ENCODE measurements at regions not wholly inside any gene's neighbourhood (a gene's known extent, or its start where the extent isn't known, plus 50 kb on each side); places are given as distances from the start of the nearest gene placed in this dataset.

DNA sequence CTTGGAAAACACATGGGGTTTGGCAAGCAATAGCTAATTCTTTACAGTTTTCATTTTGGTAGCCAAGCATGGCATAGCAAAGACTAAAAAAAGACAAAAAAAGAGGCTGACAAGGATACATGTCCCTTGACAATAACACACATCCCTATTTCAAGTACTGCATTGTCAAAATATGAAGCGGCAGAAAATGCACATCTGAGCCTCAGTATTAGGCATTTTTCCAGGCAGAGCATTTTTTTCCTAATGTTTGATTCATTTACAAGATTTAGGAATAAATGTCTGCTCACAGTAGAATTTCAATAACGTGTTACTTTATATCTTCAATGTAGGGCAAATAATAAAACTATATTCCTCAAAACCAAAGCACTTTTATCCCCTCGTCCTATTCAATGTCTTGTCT, 216.3 kb upstream of the PCDH18 start:
- Histone ChIP-seq H3K79me2 (ENCODE audit: insufficient read depth) (no peaks in the 10 kb centered on the region), H3K27me3 (ENCODE audit: insufficient read depth) (no peaks in the 10 kb centered on the region), H3K36me3 (replicated peaks in 1 of 2; ENCODE audit: control insufficient read depth in 1 of 2, insufficient read depth in 2 of 2, low read length in 1 of 2) (no peaks in the 10 kb centered on the region), H4K20me1 (ENCODE audit: insufficient read depth) (no peaks in the 10 kb centered on the region), H2AFZ (ENCODE audit: low read depth) (0 out of 2 replicates have a peak overlapping the region, but pooled peaks have one; percentile 18), H3K4me2 (no peak overlapping the region), H3K9ac (no peak overlapping the region), H3K9me2 (no peaks in the 10 kb centered on the region), H3F3A (replicated peaks; ENCODE audit: insufficient read depth) (peaks cover 4% of the 10 kb centered on the region), H3K4me1 (ENCODE audit: control insufficient read depth in 1 of 2, insufficient read depth in 2 of 2, low read depth in 1 of 2, low read length in 1 of 2) (peaks cover 0 to 2% of the 10 kb centered on the region in 2 experiments; a peak in 2 of 4 replicates), H3K4me3 (ENCODE audit: low read depth in 2 of 2, low read length in 1 of 2) (no peak overlapping the region), H3K27ac (ENCODE audit: low read depth in 2 of 2, low read length in 1 of 2) (no peak overlapping the region; a peak in 1 of 4 replicates), H3K9me3 (no peaks in the 10 kb centered on the region)
- no peak for DNase-seq
- WGBS (ENCODE audit: low lambda C conversion rate), result 72% methylated on average over 3 of the region's 3 CpGs
- TF ChIP-seq, protein P1, sequence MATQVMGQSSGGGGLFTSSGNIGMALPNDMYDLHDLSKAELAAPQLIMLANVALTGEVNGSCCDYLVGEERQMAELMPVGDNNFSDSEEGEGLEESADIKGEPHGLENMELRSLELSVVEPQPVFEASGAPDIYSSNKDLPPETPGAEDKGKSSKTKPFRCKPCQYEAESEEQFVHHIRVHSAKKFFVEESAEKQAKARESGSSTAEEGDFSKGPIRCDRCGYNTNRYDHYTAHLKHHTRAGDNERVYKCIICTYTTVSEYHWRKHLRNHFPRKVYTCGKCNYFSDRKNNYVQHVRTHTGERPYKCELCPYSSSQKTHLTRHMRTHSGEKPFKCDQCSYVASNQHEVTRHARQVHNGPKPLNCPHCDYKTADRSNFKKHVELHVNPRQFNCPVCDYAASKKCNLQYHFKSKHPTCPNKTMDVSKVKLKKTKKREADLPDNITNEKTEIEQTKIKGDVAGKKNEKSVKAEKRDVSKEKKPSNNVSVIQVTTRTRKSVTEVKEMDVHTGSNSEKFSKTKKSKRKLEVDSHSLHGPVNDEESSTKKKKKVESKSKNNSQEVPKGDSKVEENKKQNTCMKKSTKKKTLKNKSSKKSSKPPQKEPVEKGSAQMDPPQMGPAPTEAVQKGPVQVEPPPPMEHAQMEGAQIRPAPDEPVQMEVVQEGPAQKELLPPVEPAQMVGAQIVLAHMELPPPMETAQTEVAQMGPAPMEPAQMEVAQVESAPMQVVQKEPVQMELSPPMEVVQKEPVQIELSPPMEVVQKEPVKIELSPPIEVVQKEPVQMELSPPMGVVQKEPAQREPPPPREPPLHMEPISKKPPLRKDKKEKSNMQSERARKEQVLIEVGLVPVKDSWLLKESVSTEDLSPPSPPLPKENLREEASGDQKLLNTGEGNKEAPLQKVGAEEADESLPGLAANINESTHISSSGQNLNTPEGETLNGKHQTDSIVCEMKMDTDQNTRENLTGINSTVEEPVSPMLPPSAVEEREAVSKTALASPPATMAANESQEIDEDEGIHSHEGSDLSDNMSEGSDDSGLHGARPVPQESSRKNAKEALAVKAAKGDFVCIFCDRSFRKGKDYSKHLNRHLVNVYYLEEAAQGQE (IDR thresholded peaks at IDR 0.05; ENCODE audit: low read depth, low read length), result no peak
- TF ChIP-seq CHD2 (IDR thresholded peaks at IDR 0.05; ENCODE audit: low read length, partially characterized antibody) (no peak), SMC3 (IDR thresholded peaks at IDR 0.05; ENCODE audit: low read depth, low read length) (no peak), TAF1 (IDR thresholded peaks at IDR 0.05; ENCODE audit: borderline replicate concordance, low read depth, low read length) (no peak), IRF3 (IDR thresholded peaks at IDR 0.05; ENCODE audit: low read depth, low read length) (no peak), FOXJ3 (CRISPR knock-in tag; IDR thresholded peaks at IDR 0.05) (no peak), RXRA (IDR thresholded peaks at IDR 0.05; ENCODE audit: borderline replicate concordance, low read depth) (no peak), TEAD4 (IDR thresholded peaks at IDR 0.05; ENCODE audit: borderline replicate concordance, insufficient read depth) (no peak), RAD21 (IDR thresholded peaks at IDR 0.05; ENCODE audit: low read length) (no peak), SIN3A (IDR thresholded peaks at IDR 0.05; ENCODE audit: borderline replicate concordance, low read depth, low read length) (no peak), NRF1 (IDR thresholded peaks at IDR 0.05; ENCODE audit: low read depth, low read length) (no peak), RFX5 (IDR thresholded peaks at IDR 0.05; ENCODE audit: low read length) (no peak), GABPA (IDR thresholded peaks at IDR 0.05; ENCODE audit: low read depth) (no peak), ZBTB33 (IDR thresholded peaks at IDR 0.05; ENCODE audit: borderline replicate concordance, low read depth) (no peak), ELF1 (IDR thresholded peaks at IDR 0.05) (no peak), MEF2A (IDR thresholded peaks at IDR 0.05; ENCODE audit: borderline replicate concordance, low read depth) (no peak), EP300 (IDR thresholded peaks at IDR 0.05; ENCODE audit: borderline replicate concordance in 1 of 2, low read depth in 1 of 2, low read length in 1 of 2) (no peak), GATA2 (CRISPR knock-in tag; IDR thresholded peaks at IDR 0.05) (no peak), TCF12 (IDR thresholded peaks at IDR 0.05) (no peak)
- TF ChIP-seq, protein P2, sequence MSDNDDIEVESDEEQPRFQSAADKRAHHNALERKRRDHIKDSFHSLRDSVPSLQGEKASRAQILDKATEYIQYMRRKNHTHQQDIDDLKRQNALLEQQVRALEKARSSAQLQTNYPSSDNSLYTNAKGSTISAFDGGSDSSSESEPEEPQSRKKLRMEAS (IDR thresholded peaks at IDR 0.05; ENCODE audit: low read depth), result no peak
- ChIA-PET POLR2A (no interaction called here), CTCF (no interaction called here)
